SK-N-SH treated with all-trans-retinoic acid at 6 μM for 48 hours (cell line): ENCODE measurements at regions not wholly inside any gene's neighbourhood (a gene's known extent, or its start where the extent isn't known, plus 50 kb on each side); places are given as distances from the start of the nearest gene placed in this dataset.
A peak's percentile ranks its signal among the peaks of the same experiment; 100 is the strongest.

Experiments
- ATAC-seq: fragments of 200-7000 bp; cut with Tn5 transposase; 3 replicates; pipeline ENCODE4 v1.9.1; 2020; ENCODE audit warnings: mild to moderate bottlenecking, moderate library complexity
- ARNTL ChIP-seq: fragments of 450-650 bp; formaldehyde crosslinking; IDR thresholded peaks from 2 replicates; pipeline ENCODE4 v1.5.0; 2020; ENCODE audit warnings: low read depth, mild to moderate bottlenecking, moderate library complexity, borderline replicate concordance
- BACH2 ChIP-seq: fragments of 250-450 bp; sonication (Bioruptor Pico); IDR thresholded peaks from 2 replicates; pipeline ENCODE4 v1.9.0; 2021; ENCODE audit warnings: mild to moderate bottlenecking, borderline replicate concordance
- CSDC2 ChIP-seq: fragments of 250-450 bp; sonication (Bioruptor Pico); IDR thresholded peaks from 2 replicates; pipeline ENCODE4 v1.5.0; 2020; ENCODE audit warnings: mild to moderate bottlenecking, moderate library complexity
- CSRNP3 ChIP-seq: fragments of 250-450 bp; sonication (Bioruptor Pico); IDR thresholded peaks from 2 replicates; pipeline ENCODE4 v1.5.1; 2021; ENCODE audit warnings: mild to moderate bottlenecking, moderate library complexity
- ESRRG ChIP-seq: fragments of 250-450 bp; sonication (Bioruptor Pico); IDR thresholded peaks from 2 replicates; pipeline ENCODE4 v1.6.1; 2021; ENCODE audit warnings: mild to moderate bottlenecking
- GLIS3 ChIP-seq: fragments of 250-450 bp; sonication (Bioruptor Pico); IDR thresholded peaks from 2 replicates; pipeline ENCODE4 v1.5.0; 2020; ENCODE audit warnings: mild to moderate bottlenecking, moderate library complexity
- ISL1 ChIP-seq: fragments of 250-450 bp; sonication (Bioruptor Pico); IDR thresholded peaks from 2 replicates; pipeline ENCODE4 v2.1.2; 2022; ENCODE audit warnings: mild to moderate bottlenecking, moderate library complexity
- OSR1 ChIP-seq: fragments of 250-450 bp; sonication (Bioruptor Pico); IDR thresholded peaks from 2 replicates; pipeline ENCODE4 v1.8.0; 2022; ENCODE audit warnings: moderate library complexity, mild to moderate bottlenecking, inconsistent platforms
- PATZ1 ChIP-seq: fragments of 250-450 bp; sonication (Bioruptor Pico); IDR thresholded peaks from 2 replicates; pipeline ENCODE4 v1.8.0; 2020; ENCODE audit warnings: mild to moderate bottlenecking, moderate library complexity, borderline replicate concordance
- PPARA ChIP-seq: fragments of 250-450 bp; sonication (Bioruptor Pico); IDR thresholded peaks from 2 replicates; pipeline ENCODE4 v1.5.0; 2020; ENCODE audit warnings: mild to moderate bottlenecking, borderline replicate concordance
- RARB ChIP-seq: fragments of 250-450 bp; sonication (Bioruptor Pico); IDR thresholded peaks from 2 replicates; pipeline ENCODE4 v1.8.0; 2021; ENCODE audit warnings: mild to moderate bottlenecking, moderate library complexity
- SNAI2 ChIP-seq: fragments of 250-450 bp; sonication (Bioruptor Pico); IDR thresholded peaks from 2 replicates; pipeline ENCODE4 v1.5.0; 2020; ENCODE audit warnings: mild to moderate bottlenecking, moderate library complexity
- TCF4 ChIP-seq: fragments of 250-450 bp; sonication (Bioruptor Pico); IDR thresholded peaks from 2 replicates; pipeline ENCODE4 v1.8.0; 2021; ENCODE audit warnings: mild to moderate bottlenecking, moderate library complexity, borderline replicate concordance
- TOX ChIP-seq: fragments of 250-450 bp; sonication (Bioruptor Pico); IDR thresholded peaks from 2 replicates; pipeline ENCODE4 v1.8.0; 2021; ENCODE audit warnings: mild to moderate bottlenecking, moderate library complexity, borderline replicate concordance
- TSHZ2 ChIP-seq: fragments of 250-450 bp; sonication (Bioruptor Pico); IDR thresholded peaks from 2 replicates; pipeline ENCODE4 v1.5.0; 2020; ENCODE audit warnings: mild to moderate bottlenecking, moderate library complexity
- ZC3H10 ChIP-seq: fragments of 250-450 bp; sonication (Bioruptor Pico); IDR thresholded peaks from 2 replicates; pipeline ENCODE4 v1.5.1; 2021; ENCODE audit warnings: mild to moderate bottlenecking, moderate library complexity
- ZFP30 ChIP-seq: fragments of 450-650 bp; formaldehyde crosslinking; IDR thresholded peaks from 2 replicates; pipeline ENCODE4 v1.5.0; 2022; ENCODE audit warnings: mild to moderate bottlenecking, moderate library complexity
- ZNF565 ChIP-seq: fragments of 450-650 bp; formaldehyde crosslinking; conservative IDR thresholded peaks from 2 replicates; pipeline ENCODE4 v1.5.0; 2020; ENCODE audit warnings: low read depth, mild to moderate bottlenecking, moderate library complexity
- ZNF70 ChIP-seq: fragments of 450-650 bp; formaldehyde crosslinking; IDR thresholded peaks from 2 replicates; pipeline ENCODE4 v1.5.0; 2020; ENCODE audit warnings: mild to moderate bottlenecking, moderate library complexity
- ZNF8 ChIP-seq: fragments of 450-650 bp; formaldehyde crosslinking; IDR thresholded peaks from 2 replicates; pipeline ENCODE4 v1.5.0; 2020; ENCODE audit warnings: mild to moderate bottlenecking, moderate library complexity
- TF ChIP-seq, protein P1 (sequence below): fragments of 250-450 bp; sonication (Bioruptor Pico); IDR thresholded peaks from 2 replicates; pipeline ENCODE4 v1.5.1; 2020; ENCODE audit warnings: low read depth, mild to moderate bottlenecking, moderate library complexity

- no peak for ATAC-seq
- TF ChIP-seq PATZ1 (CRISPR knock-in tag) (no peak), SNAI2 (CRISPR knock-in tag) (no peak), BACH2 (CRISPR knock-in tag) (no peak), TSHZ2 (CRISPR knock-in tag) (no peak), ZNF70 (no peak)
- TF ChIP-seq, protein P1, sequence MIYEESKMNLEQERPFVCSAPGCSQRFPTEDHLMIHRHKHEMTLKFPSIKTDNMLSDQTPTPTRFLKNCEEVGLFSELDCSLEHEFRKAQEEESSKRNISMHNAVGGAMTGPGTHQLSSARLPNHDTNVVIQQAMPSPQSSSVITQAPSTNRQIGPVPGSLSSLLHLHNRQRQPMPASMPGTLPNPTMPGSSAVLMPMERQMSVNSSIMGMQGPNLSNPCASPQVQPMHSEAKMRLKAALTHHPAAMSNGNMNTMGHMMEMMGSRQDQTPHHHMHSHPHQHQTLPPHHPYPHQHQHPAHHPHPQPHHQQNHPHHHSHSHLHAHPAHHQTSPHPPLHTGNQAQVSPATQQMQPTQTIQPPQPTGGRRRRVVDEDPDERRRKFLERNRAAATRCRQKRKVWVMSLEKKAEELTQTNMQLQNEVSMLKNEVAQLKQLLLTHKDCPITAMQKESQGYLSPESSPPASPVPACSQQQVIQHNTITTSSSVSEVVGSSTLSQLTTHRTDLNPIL (CRISPR knock-in tag): no peak
Observed at GRCh38 chr1:83520797-83521196, 478.1 kb downstream of the TTLL7 start.

DNA sequence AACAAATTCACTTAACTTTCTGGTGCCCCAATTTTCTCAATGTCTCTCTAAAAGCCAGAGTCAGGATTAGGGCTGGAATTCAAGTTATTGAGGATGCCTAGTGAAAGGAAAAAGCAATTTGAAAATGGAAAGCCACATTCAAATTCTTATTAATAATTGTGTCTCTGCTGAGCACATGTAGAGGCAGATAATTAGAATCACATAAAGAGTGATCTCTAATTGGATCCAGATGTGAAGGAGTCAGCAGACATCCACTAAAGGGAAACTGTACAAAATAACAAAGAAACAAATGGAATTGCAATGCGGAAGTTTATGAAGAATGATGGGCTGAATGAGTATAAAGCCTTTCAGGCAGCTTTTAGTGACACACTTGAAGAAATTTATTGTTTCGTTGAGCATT, 482.6 kb downstream of the TTLL7 start:
- TF ChIP-seq ZFP30 (CRISPR knock-in tag) (no peak), ZNF565 (CRISPR knock-in tag) (no peak), PPARA (no peak), ISL1 (CRISPR knock-in tag) (peak; percentile 52), TOX (no peak), TSHZ2 (CRISPR knock-in tag) (peak; percentile 58; the same call in 1 of the 2 replicates), BACH2 (CRISPR knock-in tag) (no peak), ZC3H10 (CRISPR knock-in tag) (no peak), SNAI2 (CRISPR knock-in tag) (no peak), TCF4 (peak; percentile 93), ESRRG (CRISPR knock-in tag) (no peak), ARNTL (CRISPR knock-in tag) (no peak), OSR1 (no peak)
- peak; percentile 68 for ATAC-seq

DNA sequence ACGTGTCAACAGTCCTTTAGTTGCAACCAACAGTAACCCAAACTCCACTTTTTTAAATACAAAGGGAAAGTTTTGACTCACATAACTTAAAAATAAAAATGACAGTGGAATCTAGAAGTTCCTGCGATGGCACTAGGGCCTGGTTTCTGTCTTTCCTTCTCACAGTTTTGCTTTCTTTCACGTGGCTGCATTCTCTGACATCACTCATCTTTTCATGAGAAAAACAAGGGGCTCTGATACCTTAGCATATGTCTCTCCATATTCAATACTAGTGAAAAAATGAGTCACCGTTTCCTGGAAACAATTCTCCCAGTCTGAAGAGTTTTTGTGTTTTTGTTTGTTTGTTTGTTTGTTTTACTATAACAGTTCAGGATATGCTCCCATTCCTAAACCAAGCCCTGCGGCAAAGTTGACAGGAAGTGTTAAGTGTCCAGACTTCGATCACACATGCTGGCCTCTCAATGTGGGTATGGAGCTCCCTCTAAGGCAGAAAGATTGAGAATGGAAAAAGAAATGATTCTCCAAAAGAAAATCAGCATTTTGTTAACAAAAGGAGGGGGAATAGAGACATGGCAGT, 483.3 kb downstream of the TTLL7 start:
- ATAC-seq: no peak
- TF ChIP-seq CSRNP3 (CRISPR knock-in tag) (no peak), ZFP30 (CRISPR knock-in tag) (no peak), RARB (CRISPR knock-in tag) (no peak), GLIS3 (CRISPR knock-in tag) (no peak), TSHZ2 (CRISPR knock-in tag) (no peak), ZNF70 (no peak), TOX (no peak), BACH2 (CRISPR knock-in tag) (no peak), ZNF8 (CRISPR knock-in tag) (no peak), CSDC2 (CRISPR knock-in tag) (no peak), ZNF565 (CRISPR knock-in tag) (no peak), TCF4 (no peak), ARNTL (CRISPR knock-in tag) (no peak)
- TF ChIP-seq, protein P1 (CRISPR knock-in tag): no peak
